Prostate gland (tissue), 2 donors: ENCODE measurements at regions not wholly inside any gene's neighbourhood (a gene's known extent, or its start where the extent isn't known, plus 50 kb on each side); places are given as distances from the start of the nearest gene placed in this dataset.
"Not testable (repeated sequence)": the region's sequence is repeated elsewhere in the genome, so short reads cannot be mapped to it uniquely, and the experiment has no call there.

ENCODE experiments used
- DNase-seq: peaks from one replicate; pipeline ENCODE4 v3.0.0-alpha.2; 2019; ENCODE audit warnings: low spot score
- H3K27ac ChIP-seq, 2 donors: fragments of 200-600 bp; sonication (generic); 2 replicates each; pipeline ENCODE4 v1.5.1; 2017 to 2019
- H3K27me3 ChIP-seq: fragments of 200-600 bp; sonication (generic); replicated peaks from 2 replicates; pipeline ENCODE4 v1.5.1; 2019; ENCODE audit not compliant: insufficient read depth
- H3K36me3 ChIP-seq, 2 donors: fragments of 200-600 bp; sonication (generic); 1 replicate in 1 of 2; 2 replicates in 1 of 2; pipeline versions ENCODE4 v1.5.1 to v1.8.1; 2017 to 2019
- H3K4me1 ChIP-seq: fragments of 200-600 bp; sonication (generic); replicated peaks from 2 replicates; pipeline ENCODE4 v1.5.1; 2019
- H3K4me3 ChIP-seq, 2 donors: fragments of 200-600 bp; sonication (generic); 2 replicates each; pipeline ENCODE4 v1.5.1; 2017 to 2019
- H3K9me3 ChIP-seq: fragments of 200-600 bp; sonication (generic); 2 replicates; pipeline ENCODE4 v1.5.1; 2017
- POLR2A ChIP-seq: fragments of 450-650 bp; IDR thresholded peaks from one replicate; pipeline ENCODE4 v1.6.1; 2016; ENCODE audit warnings: antibody characterized with exemption, mild to moderate bottlenecking
- POLR2AphosphoS5 ChIP-seq: sonication (generic); formaldehyde crosslinking; IDR thresholded peaks from one replicate; pipeline ENCODE4 v1.6.1; 2017; ENCODE audit warnings: antibody characterized with exemption
- WGBS: methylation state at CpG from one replicate; pipeline ENCODE4 v1.1.5; 2018; 5-methylcytosine and 5-hydroxymethylcytosine counted together
- intact Hi-C: fragments of 100-400 bp; cut with DNase I; formaldehyde crosslinking; loops from one replicate; pipeline ENCODE4 v1.14.2; 2022
- TF ChIP-seq, protein P1 (sequence below), 4 experiments: fragments of 200-600 bp in 2 of 4; fragments of 450-650 bp in 2 of 4; sonication (generic) in 2 of 4; IDR thresholded peaks; 1 replicate in 3 of 4; 2 replicates in 1 of 4; pipeline ENCODE4 v1.5.1; 2016 to 2019; ENCODE audit warnings: antibody characterized with exemption in 4 of 4, mild to moderate bottlenecking in 2 of 4, moderate library complexity in 2 of 4

- intact Hi-C loops: no loop called here
- Histone ChIP-seq H3K4me1 (no peaks in the 10 kb centered on the region), H3K4me3 (no peak overlapping the region), H3K27me3 (no peaks in the 10 kb centered on the region), H3K27ac (no peak overlapping the region), H3K9me3 (no peaks in the 10 kb centered on the region), H3K36me3 (no peaks in the 10 kb centered on the region)
- no peak for DNase-seq
- TF ChIP-seq POLR2AphosphoS5 (no peak), POLR2A (no peak)
- TF ChIP-seq, protein P1, sequence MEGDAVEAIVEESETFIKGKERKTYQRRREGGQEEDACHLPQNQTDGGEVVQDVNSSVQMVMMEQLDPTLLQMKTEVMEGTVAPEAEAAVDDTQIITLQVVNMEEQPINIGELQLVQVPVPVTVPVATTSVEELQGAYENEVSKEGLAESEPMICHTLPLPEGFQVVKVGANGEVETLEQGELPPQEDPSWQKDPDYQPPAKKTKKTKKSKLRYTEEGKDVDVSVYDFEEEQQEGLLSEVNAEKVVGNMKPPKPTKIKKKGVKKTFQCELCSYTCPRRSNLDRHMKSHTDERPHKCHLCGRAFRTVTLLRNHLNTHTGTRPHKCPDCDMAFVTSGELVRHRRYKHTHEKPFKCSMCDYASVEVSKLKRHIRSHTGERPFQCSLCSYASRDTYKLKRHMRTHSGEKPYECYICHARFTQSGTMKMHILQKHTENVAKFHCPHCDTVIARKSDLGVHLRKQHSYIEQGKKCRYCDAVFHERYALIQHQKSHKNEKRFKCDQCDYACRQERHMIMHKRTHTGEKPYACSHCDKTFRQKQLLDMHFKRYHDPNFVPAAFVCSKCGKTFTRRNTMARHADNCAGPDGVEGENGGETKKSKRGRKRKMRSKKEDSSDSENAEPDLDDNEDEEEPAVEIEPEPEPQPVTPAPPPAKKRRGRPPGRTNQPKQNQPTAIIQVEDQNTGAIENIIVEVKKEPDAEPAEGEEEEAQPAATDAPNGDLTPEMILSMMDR (IDR thresholded peaks at IDR 0.05): no peak
- WGBS: 79% methylated on average over 3 of the region's 3 CpGs
These were observed 56.5 kb upstream of the ORC5 start for GRCh38 chr7:104264285-104264684.

DNA sequence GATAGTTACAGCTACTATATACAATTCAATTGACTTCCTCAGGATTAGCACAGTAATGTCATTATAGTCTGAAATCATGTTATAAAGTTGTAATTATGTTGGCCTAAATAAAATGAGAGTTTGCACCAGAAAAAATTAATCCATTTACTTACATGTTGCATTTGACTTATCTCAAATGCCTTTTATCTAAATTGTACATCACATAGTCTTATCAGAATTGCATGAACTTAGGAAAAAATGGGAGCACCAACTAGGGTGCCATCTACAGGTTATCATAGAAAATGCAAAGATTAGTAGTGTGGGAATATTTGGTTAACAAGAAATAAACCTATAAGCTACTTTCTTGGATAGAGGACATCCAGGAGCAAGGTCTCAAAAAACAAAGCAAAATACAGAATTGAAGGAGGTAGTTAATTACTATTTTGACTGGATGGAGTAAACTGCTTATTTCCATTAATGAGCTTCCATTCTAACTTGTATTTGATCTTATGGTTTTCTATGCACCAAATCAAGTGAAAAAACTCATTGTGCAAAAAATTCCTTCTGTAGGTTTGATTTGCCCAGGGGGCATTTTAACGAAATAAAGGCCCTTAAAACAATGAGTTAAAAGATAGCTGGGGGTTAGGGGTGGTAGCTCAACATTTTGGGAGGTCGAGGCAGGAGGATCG is 60.0 kb upstream of the ORC5 start:
- H3K4me1 ChIP-seq: no peaks in the 10 kb centered on the region
- no peak overlapping the region for H3K4me3 ChIP-seq
- H3K27ac ChIP-seq: no peak overlapping the region
- no peak for DNase-seq
- 56% methylated on average over 3 of the region's 3 CpGs for WGBS
- H3K27me3 ChIP-seq: no peaks in the 10 kb centered on the region
- no peaks in the 10 kb centered on the region for H3K9me3 ChIP-seq
- TF ChIP-seq, protein P1 (IDR thresholded peaks at IDR 0.05): peak in 2 of 4 experiments; percentile 31 to 37
- no peak for TF ChIP-seq POLR2AphosphoS5
- no peak for TF ChIP-seq POLR2A
- intact Hi-C loops: no loop called here
- H3K36me3 ChIP-seq: no peaks in the 10 kb centered on the region

- no peak overlapping the region for H3K27ac ChIP-seq
- 45% methylated on average over 2 of the region's 2 CpGs for WGBS
These were observed 56.5 kb upstream of the LHFPL3 start for GRCh38 chr7:104271948-104272347.

GRCh38 chr7:104272767-104273384 is 55.5 kb upstream of the LHFPL3 start:
- Histone ChIP-seq H3K27me3 (no peaks in the 10 kb centered on the region), H3K36me3 (no peaks in the 10 kb centered on the region), H3K4me3 (no peak overlapping the region), H3K27ac (no peak overlapping the region), H3K4me1 (no peaks in the 10 kb centered on the region), H3K9me3 (no peaks in the 10 kb centered on the region)
- DNase-seq: peak; percentile 7
- 80% methylated on average over 5 of the region's 5 CpGs for WGBS
- TF ChIP-seq POLR2A (no peak), POLR2AphosphoS5 (no peak)
- TF ChIP-seq, protein P1 (IDR thresholded peaks at IDR 0.05): peak in 3 of 4 experiments; percentile 23 to 53 (median 36)
- intact Hi-C loops: no loop called here

More at GRCh38 chr7:104271948-104272347, 56.5 kb upstream of the LHFPL3 start:
- H3K36me3 ChIP-seq: no peaks in the 10 kb centered on the region
- intact Hi-C loops: no loop called here
- TF ChIP-seq, protein P1 (IDR thresholded peaks at IDR 0.05): no peak
- TF ChIP-seq POLR2A: no peak
- no peak for TF ChIP-seq POLR2AphosphoS5
- H3K27me3 ChIP-seq: no peaks in the 10 kb centered on the region
- no peaks in the 10 kb centered on the region for H3K9me3 ChIP-seq
- no peak for DNase-seq
- no peak overlapping the region for H3K4me3 ChIP-seq
- no peaks in the 10 kb centered on the region for H3K4me1 ChIP-seq

- intact Hi-C loops: no loop called here
- WGBS: 70% methylated on average over 3 of the region's 3 CpGs
- Histone ChIP-seq H3K27me3 (no peaks in the 10 kb centered on the region), H3K36me3 (no peaks in the 10 kb centered on the region), H3K9me3 (no peaks in the 10 kb centered on the region), H3K4me3 (no peak overlapping the region), H3K4me1 (no peaks in the 10 kb centered on the region), H3K27ac (no peak overlapping the region)
- no peak for DNase-seq
- TF ChIP-seq, protein P1 (IDR thresholded peaks at IDR 0.05): no peak
- no peak for TF ChIP-seq POLR2A
- no peak for TF ChIP-seq POLR2AphosphoS5
These were observed 52.5 kb upstream of the LHFPL3 start for GRCh38 chr7:104275900-104276299.

DNA sequence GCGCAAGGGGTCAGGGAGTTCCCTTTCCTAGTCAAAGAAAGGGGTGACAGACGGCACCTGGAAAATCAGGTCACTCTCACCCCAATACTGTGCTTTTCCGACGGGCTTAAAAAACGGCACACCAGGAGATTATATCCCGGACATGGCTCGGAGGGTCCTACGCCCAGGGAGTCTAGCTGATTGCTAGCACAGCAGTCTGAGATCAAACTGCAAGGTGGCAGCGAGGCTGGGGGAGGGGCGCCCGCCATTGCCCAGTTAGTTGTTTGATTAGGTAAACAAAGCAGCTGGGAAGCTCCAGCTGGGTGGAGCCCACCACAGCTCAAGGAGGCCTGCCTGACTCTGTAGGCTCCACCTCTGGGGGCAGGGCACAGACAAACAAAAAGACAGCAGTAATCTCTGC is 51.7 kb upstream of the LHFPL3 start:
- H3K36me3 ChIP-seq, H3K27ac ChIP-seq, H3K4me3 ChIP-seq, H3K9me3 ChIP-seq, H3K4me1 ChIP-seq, H3K27me3 ChIP-seq, intact Hi-C loops, DNase-seq: not testable (repeated sequence)
- WGBS: 91% methylated on average over 11 of the region's 11 CpGs
